Amniotic epithelial cell (primary cell): ENCODE measurements at regions not wholly inside any gene's neighbourhood (a gene's known extent, or its start where the extent isn't known, plus 50 kb on each side); places are given as distances from the start of the nearest gene placed in this dataset.

ENCODE experiments used
- DNase-seq: peaks from one replicate; pipeline ENCODE4 v3.0.0-alpha.2; 2010; ENCODE audit warnings: low read depth

DNA sequence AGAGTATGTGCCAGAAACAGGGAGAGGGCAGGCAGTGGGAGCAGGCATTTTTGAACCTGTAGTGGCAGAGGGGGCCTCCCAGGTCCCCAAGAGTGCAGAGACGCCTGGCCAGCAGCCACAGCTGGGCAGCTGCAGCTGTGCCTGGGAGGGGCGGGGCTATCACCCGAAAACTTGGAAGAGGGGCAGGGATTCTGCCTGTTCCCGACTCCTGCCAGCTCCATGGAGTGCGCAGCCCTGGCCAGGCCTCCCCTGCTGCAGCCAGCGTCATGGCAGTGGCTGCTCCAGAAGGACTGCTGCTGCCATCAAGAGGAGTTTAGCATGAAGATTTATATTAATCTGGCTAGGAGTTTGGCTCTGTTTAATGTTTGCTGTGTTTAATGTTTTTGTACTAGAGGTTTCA lies 532.1 kb upstream of the PITX2 start:
- no peak for DNase-seq

DNA sequence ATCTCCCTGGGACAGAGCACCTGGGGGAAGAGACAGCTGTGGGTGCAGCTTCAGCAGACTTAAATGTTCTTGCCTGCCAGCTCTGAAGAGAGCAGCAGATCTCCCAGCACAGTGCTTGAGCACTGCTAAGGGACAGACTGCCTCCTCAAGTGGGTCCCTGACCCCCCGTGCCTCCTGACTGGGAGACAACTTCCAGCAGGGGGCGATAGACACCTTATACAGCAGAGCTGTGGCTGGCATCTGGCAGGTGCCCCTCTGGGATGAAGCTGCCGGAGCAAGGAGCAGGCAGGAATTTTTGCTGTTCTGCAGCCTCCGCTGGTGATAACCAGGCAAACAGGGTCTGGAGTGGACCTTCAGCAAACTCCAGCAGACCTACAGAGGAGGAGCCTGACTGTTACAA lies 541.7 kb upstream of the PITX2 start:
- DNase-seq = peak; percentile 35

DNA sequence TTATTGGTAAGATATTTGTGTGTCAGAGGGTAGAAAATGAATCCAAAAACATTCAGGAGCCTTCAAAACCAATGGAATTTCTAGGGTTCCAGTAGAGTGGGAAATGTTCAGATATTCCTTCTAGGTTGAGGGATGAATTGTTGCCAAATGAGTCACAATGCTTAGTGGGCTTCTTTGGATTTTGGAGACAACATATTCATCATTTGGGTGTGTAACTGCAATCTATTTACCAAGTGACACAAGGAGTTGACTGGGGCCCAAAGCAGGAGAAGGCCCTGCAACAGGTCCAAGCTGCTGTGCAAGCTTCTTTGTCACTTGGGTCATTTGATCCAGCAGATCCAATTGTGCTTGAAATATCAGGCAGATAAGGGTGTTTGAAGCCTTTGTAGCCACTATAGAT lies 551.5 kb upstream of the PITX2 start:
- peak; percentile 6 for DNase-seq

DNA sequence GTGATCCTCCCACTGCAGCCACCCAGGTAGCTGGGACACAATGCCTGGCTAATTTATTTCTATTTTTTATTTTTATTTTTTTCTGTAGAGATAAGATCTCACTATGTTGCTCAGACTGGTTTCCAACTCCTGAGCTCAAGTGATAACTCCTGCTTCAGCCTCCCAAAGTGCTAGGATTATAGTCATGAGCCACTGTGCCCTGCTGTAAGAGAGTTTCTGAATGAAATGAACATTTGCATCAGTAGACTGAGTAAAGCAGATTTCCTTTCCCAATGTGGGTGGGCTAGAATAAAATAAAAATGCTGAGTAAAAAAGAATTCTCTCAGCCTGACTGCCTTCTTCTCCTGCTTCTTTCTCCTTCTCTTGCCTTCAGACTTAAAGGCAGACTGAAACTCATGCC lies 555.4 kb upstream of the PITX2 start:
- no peak for DNase-seq

DNA sequence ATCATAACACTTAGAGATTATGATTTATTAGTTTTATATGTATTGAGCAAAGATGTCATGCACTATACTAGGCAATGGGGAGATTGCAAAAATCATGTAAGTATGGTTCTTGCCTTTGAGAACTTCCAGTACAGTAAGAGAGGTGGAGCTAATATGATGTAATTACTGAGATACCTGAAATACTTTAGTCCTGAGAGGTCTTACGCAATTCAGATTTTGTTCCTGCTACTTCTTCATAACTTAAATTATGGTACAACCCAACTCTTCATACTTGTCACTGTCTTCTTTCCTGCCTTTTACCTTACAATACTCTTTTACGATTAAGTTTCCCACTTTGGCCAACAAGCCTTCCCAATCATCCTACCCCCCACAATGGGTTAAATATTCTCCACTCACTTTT lies 564.2 kb upstream of the PITX2 start:
- peak; percentile 24 for DNase-seq

DNA sequence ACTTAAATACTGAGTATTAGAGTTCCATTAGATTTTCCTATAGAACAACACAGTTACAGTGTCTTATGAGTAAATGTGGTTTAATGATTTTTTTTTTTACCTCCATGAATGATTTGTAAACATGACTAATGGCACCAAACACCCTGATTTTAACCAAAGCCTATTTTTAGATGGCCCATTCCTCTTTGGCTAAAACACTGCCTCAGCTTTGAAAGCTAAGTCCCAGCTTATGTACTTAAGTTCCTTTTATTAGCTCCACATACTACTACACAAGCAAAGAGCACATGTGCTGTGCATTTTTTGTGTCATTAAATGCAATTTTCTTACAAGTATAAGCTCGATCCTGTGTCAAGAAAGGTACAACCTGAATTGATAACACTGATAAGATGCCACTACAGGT lies 575.6 kb upstream of the PITX2 start:
- no peak for DNase-seq

DNA sequence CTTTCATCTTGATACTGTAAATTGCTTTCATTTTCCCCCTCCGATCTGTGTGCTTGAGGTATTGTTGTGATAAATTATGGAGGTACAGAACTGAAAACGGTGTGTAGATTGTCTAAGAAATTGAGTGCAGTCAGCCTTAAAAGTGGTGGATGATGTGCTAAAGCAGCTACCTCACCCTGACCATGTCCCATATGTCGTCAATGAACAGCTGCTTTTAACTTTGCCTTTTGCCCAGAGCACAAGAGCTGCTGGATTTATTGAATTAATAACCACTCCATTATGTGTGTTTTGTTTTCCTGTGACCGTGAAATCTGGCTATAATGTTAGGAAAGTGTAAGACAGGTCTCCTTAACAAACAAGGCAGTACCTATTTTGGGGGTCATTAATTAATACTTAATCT lies 581.9 kb upstream of the PITX2 start:
- no peak for DNase-seq

DNA sequence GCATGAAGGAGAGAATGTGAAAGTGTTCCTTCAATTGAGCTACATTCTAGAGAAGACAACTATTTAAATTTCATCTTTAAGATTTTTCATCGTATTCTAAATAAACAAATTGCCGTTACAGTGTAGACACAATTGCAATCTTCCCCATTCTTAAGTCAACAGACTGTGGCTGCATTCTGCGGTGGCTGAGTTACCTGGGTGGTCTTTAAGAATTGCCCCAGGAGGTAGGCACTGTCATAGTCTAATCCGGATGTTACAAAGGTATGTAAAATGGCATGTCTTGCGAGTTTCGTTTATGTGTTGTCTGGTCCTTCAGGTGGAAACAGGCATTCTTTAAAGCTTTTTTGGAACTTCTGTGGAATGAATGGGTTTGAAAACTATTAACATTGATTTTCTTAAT lies 586.1 kb upstream of the PITX2 start:
- DNase-seq = no peak

DNA sequence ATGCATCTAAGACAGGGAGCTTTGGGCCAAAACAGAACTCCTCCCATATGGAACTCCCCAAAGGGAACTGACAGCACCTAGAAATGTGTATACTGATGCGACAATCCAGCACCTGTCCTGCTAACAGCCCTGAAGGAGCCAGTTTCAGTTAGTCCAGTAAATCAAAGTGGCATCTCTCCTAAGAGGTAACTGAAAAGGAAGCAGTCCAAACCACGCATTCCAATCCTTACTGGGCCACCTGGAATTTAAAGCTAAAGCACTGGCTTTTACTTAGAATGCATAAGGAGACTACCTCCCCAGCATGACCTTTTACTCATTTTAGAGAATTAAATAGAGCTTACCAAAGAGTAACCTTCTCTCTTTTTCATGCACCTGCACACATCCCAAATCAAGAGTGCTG lies 586.8 kb upstream of the PITX2 start:
- no peak for DNase-seq

DNA sequence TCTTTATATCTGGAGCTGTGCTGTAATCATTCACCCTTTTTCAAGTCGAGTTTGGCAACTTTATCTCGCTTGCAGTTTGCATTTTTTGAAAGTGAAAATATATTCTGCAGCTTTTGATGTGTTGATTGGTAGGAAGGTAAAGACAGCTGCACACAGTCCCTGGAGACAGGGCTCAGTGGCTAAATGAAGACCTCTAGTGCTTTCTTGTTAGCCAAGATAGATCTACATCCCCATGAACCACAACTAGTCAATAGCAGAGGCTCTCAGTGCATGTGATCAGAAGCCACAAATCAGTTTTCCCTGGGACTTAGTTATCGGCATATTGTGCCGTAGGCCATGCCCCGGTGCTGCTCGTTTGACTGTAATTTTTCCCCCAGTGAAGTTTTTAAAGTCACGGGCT lies 587.7 kb upstream of the PITX2 start:
- DNase-seq = no peak

DNA sequence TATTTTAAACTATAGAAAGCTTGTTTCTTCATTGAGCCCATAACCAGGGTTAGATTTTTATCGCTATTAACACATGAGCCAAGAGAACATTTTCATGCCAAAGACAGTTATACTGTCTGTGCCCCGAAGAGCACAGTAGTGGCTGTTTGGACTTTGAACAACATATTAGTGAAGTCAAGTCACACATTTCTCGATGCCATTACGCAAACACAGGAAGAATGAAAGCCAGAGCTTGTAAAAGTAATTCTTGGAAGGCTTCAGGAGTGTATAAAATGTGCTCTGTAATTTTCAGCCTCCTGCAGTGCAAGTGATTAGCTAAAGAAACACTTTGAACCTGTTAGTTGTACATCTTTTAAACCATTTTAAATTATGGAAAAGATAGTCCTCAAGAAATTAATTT lies 590.7 kb upstream of the PITX2 start:
- DNase-seq = no peak

DNA sequence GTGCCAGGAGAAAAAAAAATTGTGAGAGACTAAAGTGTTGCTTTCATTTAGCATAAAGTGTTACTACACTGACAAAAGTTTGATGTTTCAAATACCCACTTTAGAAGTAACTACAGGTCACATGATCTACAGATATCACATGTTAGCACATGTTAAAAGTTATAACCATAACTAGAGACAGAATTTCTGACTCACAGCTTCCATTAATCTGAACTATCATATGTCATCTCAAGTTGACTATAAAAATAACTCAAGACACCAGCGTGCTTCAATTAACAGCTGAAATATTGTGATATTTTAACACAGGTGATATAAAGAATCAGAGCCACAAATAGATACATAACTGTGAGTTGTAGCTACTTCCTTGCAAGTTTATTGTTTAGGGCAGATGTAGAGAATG lies 591.5 kb upstream of the PITX2 start:
- DNase-seq = no peak

DNA sequence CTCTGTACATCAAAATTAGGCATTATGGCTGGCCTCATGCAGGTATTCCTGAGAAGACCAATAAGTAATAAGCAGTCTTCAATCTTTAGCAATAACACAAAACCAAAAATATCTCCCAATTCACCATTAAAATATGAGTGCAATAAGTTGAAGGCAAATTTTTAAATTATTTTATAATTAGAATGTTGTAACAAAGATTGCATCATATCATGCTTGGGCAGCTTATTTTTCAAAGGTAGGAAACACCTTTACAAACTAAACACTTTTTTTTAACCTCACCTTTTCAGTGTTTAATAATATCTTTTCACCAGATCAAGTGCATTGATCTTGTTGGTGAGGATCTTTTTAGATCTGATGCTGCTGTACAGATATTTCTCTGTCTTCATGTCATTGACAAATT lies 592.9 kb upstream of the PITX2 start:
- no peak for DNase-seq

DNA sequence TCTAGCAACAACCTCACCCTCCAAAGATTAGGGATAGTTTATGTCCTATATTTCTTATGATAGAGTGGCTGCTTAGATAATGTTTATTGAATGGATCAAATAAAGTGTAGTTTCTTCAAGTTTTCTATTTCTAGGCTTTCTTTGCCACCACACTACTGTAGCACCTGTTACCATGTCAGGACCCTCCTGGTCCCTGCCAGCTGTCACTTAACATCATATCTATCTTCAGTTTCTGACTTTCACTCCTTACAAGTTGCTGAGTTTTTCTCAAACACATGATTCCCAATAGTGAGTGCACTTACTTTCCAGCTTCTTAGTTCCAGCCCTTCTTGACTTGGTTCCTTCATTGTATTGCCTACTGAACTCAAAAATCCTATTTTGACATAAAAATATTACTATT lies 593.9 kb upstream of the PITX2 start:
- DNase-seq = no peak

DNA sequence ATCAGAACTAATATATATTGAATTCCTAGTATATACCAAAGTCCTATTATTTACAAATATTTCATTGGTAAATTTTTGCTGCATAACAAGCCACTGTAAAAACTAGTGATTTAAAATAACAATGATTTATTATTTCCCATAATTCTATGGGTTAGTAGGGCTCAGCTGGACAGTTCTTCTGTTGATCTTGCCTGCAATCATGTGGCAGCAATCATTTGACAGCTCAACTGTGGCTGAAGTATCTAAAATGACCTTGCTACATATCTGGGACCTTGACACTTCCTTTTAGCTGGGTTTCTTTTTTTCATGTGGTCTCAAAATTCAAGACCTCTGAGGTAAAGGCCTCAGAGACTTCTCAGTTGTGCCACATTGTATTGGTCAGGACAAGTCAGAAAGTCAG lies 598.5 kb upstream of the PITX2 start:
- DNase-seq = no peak

DNA sequence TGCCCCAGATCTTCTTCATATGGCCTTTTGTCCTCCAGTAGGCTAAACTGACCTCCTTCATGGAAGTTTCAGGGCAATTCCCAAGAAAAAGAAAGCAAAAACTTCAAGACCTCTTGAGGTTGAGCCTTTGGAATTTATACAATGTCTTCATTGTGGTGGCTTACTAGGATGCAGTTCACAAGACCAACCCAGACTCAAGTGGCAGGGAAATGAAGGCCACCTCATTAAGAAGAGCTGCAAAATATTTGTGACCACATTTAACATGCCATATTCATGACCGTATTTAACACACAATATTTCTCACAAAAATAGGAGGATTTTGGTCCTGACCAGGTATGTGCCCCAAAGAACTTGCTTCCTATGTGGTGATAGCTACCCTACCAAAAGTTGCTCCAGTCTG lies 605.5 kb upstream of the PITX2 start:
- peak; percentile 16 for DNase-seq

DNA sequence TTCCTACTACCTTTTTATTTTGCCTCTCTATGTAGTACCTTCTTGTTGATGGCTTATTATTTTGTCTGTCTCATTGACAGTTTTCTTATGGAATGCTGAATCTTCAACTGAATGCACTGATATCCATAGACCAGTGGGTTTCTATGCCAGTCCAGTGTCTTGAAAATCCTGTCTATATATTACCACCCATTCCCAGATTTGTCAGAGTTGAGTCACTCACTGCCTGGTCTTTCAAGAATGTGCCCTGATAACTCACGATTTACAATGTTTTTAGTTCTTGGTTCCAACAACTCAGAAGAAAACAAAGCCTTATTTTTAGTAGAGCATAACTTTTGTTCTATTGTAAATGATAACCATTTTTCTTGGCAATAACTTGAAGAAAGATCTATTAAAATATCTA lies 606.0 kb upstream of the PITX2 start:
- peak; percentile 76 for DNase-seq

DNA sequence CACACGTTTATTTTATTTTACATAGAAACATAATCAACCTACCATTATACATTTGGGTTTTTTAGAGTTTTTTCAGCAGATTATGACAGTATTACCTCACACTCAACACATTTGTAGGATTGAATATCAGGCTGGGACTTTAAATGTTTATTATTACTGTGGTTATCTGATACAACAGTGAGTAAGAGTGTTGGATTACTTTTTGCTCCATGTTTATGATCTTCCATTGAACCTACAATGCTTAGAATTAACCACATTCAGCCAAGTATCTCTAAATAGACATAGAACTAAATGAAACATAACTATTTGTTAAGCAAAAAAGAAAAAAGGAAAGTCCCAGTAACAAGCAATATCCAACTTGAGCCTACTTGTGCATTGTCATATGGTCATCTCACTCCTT lies 607.4 kb upstream of the PITX2 start:
- peak; percentile 23 for DNase-seq

DNA sequence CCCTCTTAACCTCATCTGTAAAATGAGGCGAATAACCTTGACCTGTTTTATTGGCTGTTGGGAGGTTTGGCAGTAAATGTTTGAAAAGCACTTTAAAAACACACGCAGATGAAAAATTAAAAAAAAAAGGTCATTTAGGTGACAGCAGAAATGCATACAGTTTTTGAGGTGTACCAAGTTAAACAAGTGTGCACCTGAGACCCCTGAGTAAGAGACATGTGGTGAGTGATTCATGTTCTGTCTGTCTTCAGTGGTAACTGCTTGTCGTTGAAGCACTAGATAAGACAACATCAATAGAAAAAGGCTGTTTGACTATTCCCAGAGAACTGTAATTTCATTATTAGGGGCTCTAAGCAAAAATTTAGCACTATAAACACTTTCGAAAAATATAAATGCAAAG lies 608.4 kb upstream of the PITX2 start:
- no peak for DNase-seq

DNA sequence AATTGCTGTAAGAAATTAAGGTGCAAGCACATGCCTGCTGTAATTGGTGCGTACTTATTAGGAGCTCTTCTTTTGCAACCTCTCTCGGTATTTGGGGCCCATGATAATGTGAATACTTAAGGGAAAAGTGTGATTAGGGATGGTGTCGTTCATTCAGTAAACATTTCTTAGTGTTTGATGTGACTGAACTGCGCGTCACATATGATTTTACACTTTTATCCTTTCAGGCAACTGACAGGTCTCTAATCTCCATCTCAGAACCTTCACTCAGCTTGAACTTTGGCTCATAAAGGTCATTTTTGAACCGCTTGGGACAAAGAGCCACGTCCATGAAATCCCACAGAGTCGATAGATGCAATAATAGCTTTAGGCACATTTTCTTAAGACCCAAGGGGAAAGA lies 612.1 kb upstream of the PITX2 start:
- DNase-seq = no peak

DNA sequence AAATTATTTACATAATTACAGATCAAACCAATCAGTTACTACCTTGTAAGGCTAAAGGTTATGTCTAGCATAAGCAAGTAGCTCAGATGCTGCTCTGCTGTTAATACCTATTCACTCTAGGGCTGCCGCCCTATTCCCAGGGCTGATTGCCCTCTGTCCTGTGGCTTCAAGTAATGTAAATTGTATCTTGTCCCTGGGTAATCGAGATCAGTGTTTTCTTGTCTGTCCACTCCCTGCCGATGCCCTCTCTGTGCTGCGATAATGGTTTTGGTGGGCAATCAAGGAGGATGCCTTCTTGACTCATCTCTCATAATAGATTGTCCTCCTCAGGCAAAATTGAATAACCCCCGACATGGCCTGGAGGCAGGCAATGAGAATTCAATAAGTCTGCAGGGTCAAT lies 641.0 kb upstream of the PITX2 start:
- DNase-seq = no peak

DNA sequence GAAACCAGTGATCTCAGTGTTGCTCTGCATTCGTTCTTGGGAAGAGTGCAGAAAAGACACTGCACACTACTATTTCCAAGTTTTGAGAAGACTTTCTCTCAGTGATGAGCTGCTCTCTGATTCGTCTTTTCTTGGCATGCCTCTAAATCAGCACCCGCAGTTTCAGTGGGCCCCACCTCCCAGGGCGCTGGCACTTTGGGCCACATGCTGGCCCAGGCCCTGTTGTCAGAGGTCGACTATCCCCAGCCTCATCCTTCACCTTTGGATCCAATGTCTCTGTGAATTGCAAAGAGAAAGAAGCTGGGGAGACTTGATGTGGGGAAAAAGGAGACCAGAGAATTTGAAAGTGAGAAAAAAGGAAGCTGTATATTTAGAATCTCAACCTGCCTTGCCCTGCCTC lies 644.1 kb upstream of the PITX2 start:
- no peak for DNase-seq

DNA sequence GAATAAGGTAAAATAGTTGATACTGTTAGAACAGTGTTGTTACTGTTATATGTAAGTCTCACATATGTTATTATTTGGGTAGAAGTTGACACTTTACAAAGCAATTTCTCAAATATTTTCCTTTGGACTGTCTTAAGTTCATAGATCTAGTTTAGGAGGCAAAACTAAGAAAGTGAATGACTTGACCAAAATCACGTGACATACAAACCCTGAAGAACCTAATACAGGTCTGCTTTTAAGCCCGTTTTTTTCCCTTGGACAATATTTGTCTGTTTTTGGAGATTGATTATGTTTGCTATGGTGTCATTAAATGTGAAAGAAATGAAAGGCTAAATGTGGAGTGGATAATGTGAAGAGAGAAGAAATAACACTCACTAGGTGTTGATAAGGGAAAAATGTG lies 644.9 kb upstream of the PITX2 start:
- DNase-seq = no peak

DNA sequence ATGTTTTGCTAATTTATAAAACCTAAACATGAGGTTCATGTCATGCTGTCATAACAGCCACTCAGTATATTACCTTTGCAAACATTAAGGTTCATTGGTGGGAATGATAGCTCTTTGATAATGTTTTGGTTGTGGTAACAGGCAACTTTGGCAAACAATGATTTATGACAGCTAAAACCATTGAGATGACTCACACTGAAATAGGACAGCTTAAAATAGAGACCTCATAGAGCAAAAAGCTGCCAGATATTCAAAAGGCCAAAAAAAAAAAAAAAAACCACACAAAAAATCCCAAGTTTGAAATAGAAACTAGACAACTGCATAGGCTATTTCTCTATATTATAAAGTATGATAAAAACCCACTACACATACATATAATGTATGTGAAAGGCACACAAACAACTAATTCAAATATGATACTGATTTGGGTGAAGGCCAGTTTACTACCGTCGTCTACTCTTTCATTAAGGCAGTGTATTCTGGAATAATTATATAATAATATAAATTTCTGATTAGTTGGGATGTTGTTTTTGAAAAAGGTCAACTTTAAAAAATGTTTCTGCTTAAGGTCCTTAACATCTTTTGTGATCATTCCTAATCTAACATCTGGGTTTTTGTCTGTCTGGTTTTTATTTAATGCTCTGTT lies 646.0 kb upstream of the PITX2 start:
- peak; percentile 53 for DNase-seq

DNA sequence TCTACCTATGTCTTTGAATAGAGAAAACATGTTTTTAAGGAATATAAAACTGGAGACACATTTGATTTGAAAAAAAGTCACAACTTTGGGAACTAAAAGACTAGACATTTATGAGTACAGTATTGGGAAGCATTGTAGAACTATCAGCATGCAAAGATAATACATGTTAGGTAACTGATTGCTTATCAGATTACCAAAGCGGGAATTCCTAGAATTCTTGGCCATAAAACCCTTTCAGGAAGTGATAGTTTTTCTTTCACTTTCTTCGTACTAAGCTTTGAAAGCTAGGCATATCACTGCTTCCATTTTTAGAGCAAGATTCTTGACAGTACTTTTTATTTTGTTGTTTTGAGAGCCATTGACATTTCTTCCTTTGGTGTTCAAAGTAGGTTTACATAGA lies 646.6 kb upstream of the PITX2 start:
- peak; percentile 29 for DNase-seq
